Hepatocyte (in vitro differentiated cells): ENCODE measurements at regions not wholly inside any gene's neighbourhood (a gene's known extent, or its start where the extent isn't known, plus 50 kb on each side); places are given as distances from the start of the nearest gene placed in this dataset.

Experiments
- CTCF ChIP-seq: fragments of 200-600 bp; sonication (generic); IDR thresholded peaks from 2 replicates; pipeline ENCODE4 v1.5.1; 2016; ENCODE audit warnings: antibody characterized with exemption, mild to moderate bottlenecking; ENCODE audit not compliant: poor library complexity
- EZH2 ChIP-seq: fragments of 200-600 bp; sonication (generic); IDR thresholded peaks from 2 replicates; pipeline ENCODE4 v1.6.1; 2016; ENCODE audit warnings: antibody characterized with exemption, mild to moderate bottlenecking, borderline replicate concordance
- EZH2phosphoT487 ChIP-seq: fragments of 200-600 bp; sonication (generic); IDR thresholded peaks from one replicate; pipeline ENCODE4 v1.6.1; 2018; ENCODE audit warnings: antibody characterized with exemption, mild to moderate bottlenecking, low read depth, moderate library complexity; ENCODE audit not compliant: unreplicated experiment, severe bottlenecking

GRCh38 chr2:19029655-19030054, 328.8 kb downstream of the OSR1 start:
- TF ChIP-seq EZH2 = no peak
- TF ChIP-seq CTCF = no peak
- TF ChIP-seq EZH2phosphoT487 = no peak
